Mesenchymal stem cell (in vitro differentiated cells and primary cell): ENCODE measurements at regions not wholly inside any gene's neighbourhood (a gene's known extent, or its start where the extent isn't known, plus 50 kb on each side); places are given as distances from the start of the nearest gene placed in this dataset.
"Not testable (repeated sequence)": the region's sequence is repeated elsewhere in the genome, so short reads cannot be mapped to it uniquely, and the experiment has no call there.

Experiments
- DNase-seq: peaks from one replicate; pipeline ENCODE4 v3.0.0-alpha.2; 2013
- H2AFZ ChIP-seq: one replicate; pipeline ENCODE4 v1.6.1; 2013; ENCODE audit warnings: low read depth, mild to moderate bottlenecking, control low read depth, inconsistent platforms, low read length, moderate library complexity
- H2AK5ac ChIP-seq: 2 replicates; pipeline ENCODE4 v1.6.1; 2013; ENCODE audit warnings: low read length, moderate library complexity, mild to moderate bottlenecking, inconsistent platforms; ENCODE audit not compliant: severe bottlenecking
- H2BK120ac ChIP-seq: one replicate; pipeline ENCODE4 v1.6.1; 2013; ENCODE audit warnings: low read depth, mild to moderate bottlenecking, inconsistent platforms, low read length, moderate library complexity
- H2BK12ac ChIP-seq, 2 experiments: one replicate each; pipeline ENCODE4 v1.6.1; 2013; ENCODE audit warnings: inconsistent platforms in 2 of 2, low read length in 2 of 2, mild to moderate bottlenecking in 2 of 2, moderate library complexity in 2 of 2, control low read depth in 1 of 2
- H2BK15ac ChIP-seq: one replicate; pipeline ENCODE4 v1.6.1; 2013; ENCODE audit warnings: mild to moderate bottlenecking, low read depth, inconsistent platforms; ENCODE audit not compliant: poor library complexity, severe bottlenecking
- H2BK5ac ChIP-seq: 2 replicates; pipeline ENCODE4 v1.6.1; 2013; ENCODE audit warnings: low read depth, mild to moderate bottlenecking, low read length, control low read depth, inconsistent platforms; ENCODE audit not compliant: poor library complexity, severe bottlenecking
- H3K14ac ChIP-seq, 2 experiments: one replicate each; pipeline ENCODE4 v1.6.1; 2013; ENCODE audit warnings: inconsistent platforms in 2 of 2, low read length in 2 of 2, control low read depth in 1 of 2, mild to moderate bottlenecking in 1 of 2, moderate library complexity in 1 of 2
- H3K18ac ChIP-seq, 2 experiments: one replicate each; pipeline ENCODE4 v1.6.1; 2013; ENCODE audit warnings: inconsistent platforms in 2 of 2, low read length in 2 of 2, control low read depth in 1 of 2, low read depth in 1 of 2, mild to moderate bottlenecking in 1 of 2
- H3K23ac ChIP-seq, 2 experiments: one replicate each; pipeline ENCODE4 v1.6.1; 2013; ENCODE audit warnings: inconsistent platforms in 2 of 2, low read length in 2 of 2, mild to moderate bottlenecking in 2 of 2, moderate library complexity in 2 of 2, control low read depth in 1 of 2
- H3K27ac ChIP-seq: 2 replicates; pipeline ENCODE4 v1.5.1; 2013; ENCODE audit warnings: mild to moderate bottlenecking, moderate library complexity, low read length, control low read depth, inconsistent platforms; ENCODE audit not compliant: poor library complexity, severe bottlenecking
- H3K27me3 ChIP-seq, 2 experiments: 2 replicates each; pipeline versions ENCODE4 v1.6.1 to v1.7.0; 2013; ENCODE audit warnings: low read length in 2 of 2, mild to moderate bottlenecking in 2 of 2, moderate library complexity in 2 of 2, control low read depth in 1 of 2, inconsistent platforms in 1 of 2; ENCODE audit not compliant: control insufficient read depth in 1 of 2, insufficient read depth in 1 of 2
- H3K36me3 ChIP-seq, 2 experiments: 2 replicates each; pipeline versions ENCODE4 v1.6.1 to v1.7.0; 2013; ENCODE audit warnings: low read length in 2 of 2, control low read depth in 1 of 2, inconsistent platforms in 1 of 2, low read depth in 1 of 2, mild to moderate bottlenecking in 1 of 2; ENCODE audit not compliant: insufficient read depth in 2 of 2, control insufficient read depth in 1 of 2
- H3K4ac ChIP-seq, 2 experiments: one replicate each; pipeline ENCODE4 v1.6.1; 2013; ENCODE audit warnings: inconsistent platforms in 2 of 2, low read length in 2 of 2, mild to moderate bottlenecking in 2 of 2, moderate library complexity in 2 of 2, control low read depth in 1 of 2, low read depth in 1 of 2
- H3K4me1 ChIP-seq: 2 replicates; pipeline ENCODE4 v1.6.1; 2013; ENCODE audit warnings: low read depth, low read length, control low read depth; ENCODE audit not compliant: control insufficient read depth, insufficient read depth
- H3K4me2 ChIP-seq: 2 replicates; pipeline ENCODE4 v1.6.1; 2013; ENCODE audit warnings: low read length, mild to moderate bottlenecking, inconsistent platforms; ENCODE audit not compliant: poor library complexity, severe bottlenecking
- H3K4me3 ChIP-seq, 2 experiments: 2 replicates each; pipeline versions ENCODE4 v1.5.1 to v1.7.0; 2013; ENCODE audit warnings: low read length in 2 of 2, mild to moderate bottlenecking in 2 of 2, control low read depth in 1 of 2, low read depth in 1 of 2; ENCODE audit not compliant: insufficient read depth in 1 of 2
- H3K79me1 ChIP-seq: replicated peaks from 2 replicates; pipeline ENCODE4 v1.6.1; 2013; ENCODE audit warnings: mild to moderate bottlenecking, control low read depth, low read length, inconsistent platforms; ENCODE audit not compliant: poor library complexity, severe bottlenecking
- H3K9ac ChIP-seq: 2 replicates; pipeline ENCODE4 v1.7.0; 2013; ENCODE audit warnings: mild to moderate bottlenecking, low read length, moderate library complexity
- H3K9me3 ChIP-seq: 2 replicates; pipeline ENCODE4 v1.7.0; 2013; ENCODE audit warnings: mild to moderate bottlenecking, low read length; ENCODE audit not compliant: control insufficient read depth
- H4K8ac ChIP-seq: one replicate; pipeline ENCODE4 v1.6.1; 2013; ENCODE audit warnings: inconsistent platforms, mild to moderate bottlenecking, low read length, moderate library complexity
- H4K91ac ChIP-seq: one replicate; pipeline ENCODE4 v1.6.1; 2013; ENCODE audit warnings: mild to moderate bottlenecking, low read length, inconsistent platforms
- WGBS: methylation state at CpG from one replicate; pipeline ENCODE4 v1.1.7; 2013; ENCODE audit warnings: mixed read lengths; 5-methylcytosine and 5-hydroxymethylcytosine counted together

DNA sequence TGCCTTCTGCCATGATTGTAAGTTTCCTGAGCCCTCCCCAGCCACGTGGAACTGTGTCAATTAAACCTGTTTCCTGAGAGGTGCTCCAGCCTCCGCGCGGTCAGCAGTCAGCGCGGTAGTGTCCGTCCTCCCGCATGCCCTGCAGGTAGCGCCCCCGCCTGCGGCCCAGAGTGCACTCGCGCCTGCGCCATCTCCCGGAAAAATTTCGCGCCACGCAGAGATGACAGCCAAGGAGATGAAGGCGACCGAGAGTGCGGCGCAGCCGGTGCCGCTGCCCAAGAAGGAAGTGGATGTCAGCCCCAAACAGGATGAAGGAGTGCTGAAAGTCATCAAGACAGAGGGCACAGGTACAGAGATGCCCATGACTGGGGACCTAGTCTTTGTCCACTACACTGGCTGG, 201.1 kb downstream of the SPATA31A6 start:
- H3K27ac ChIP-seq, H2BK5ac ChIP-seq, H2BK120ac ChIP-seq, H2AK5ac ChIP-seq, H3K4me1 ChIP-seq, H2BK12ac ChIP-seq, H2AFZ ChIP-seq, H4K8ac ChIP-seq, H3K14ac ChIP-seq, H3K4me3 ChIP-seq, DNase-seq, H3K36me3 ChIP-seq, H4K91ac ChIP-seq, H3K4me2 ChIP-seq, H3K79me1 ChIP-seq, H3K18ac ChIP-seq, H3K27me3 ChIP-seq, H3K23ac ChIP-seq, H3K9me3 ChIP-seq, H3K4ac ChIP-seq, H3K9ac ChIP-seq, H2BK15ac ChIP-seq: not testable (repeated sequence)
- 97% methylated on average over 24 of the region's 24 CpGs for WGBS

DNA sequence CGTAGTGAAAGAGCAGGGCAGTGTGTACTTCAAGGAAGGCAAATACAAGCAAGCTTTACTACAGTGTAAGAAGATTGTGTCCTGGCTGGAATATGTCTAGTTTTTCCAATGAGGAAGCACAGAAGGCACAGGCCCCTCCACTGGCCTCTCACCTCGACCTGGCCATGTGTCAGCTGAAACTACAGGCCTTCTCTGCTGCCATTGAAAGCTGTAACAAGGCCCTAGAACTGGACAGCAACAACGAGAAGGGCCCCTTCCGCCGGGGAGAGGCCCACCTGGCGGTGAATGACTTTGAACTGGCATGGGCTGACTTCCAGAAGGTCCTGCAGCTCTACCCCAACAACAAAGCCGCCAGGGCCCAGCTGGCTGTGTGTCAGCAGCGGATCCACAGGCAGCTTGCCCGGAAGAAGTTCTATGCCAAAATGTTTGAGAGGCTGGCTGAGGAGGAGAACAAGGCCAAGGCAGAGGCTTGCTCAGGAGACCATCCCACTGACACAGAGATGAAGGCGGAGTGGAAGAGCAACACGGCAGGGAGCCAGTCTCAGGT, 202.2 kb downstream of the SPATA31A6 start:
- H2AK5ac ChIP-seq, H4K8ac ChIP-seq, H2AFZ ChIP-seq, H2BK120ac ChIP-seq, H3K79me1 ChIP-seq, H3K4me2 ChIP-seq, H3K4ac ChIP-seq, DNase-seq, H2BK15ac ChIP-seq, H3K4me1 ChIP-seq, H3K9ac ChIP-seq, H3K36me3 ChIP-seq, H3K9me3 ChIP-seq, H2BK12ac ChIP-seq, H3K23ac ChIP-seq, H3K27ac ChIP-seq, H2BK5ac ChIP-seq, H3K4me3 ChIP-seq, H4K91ac ChIP-seq, H3K18ac ChIP-seq, H3K14ac ChIP-seq, H3K27me3 ChIP-seq: not testable (repeated sequence)
- 73% methylated on average over 6 of the region's 11 CpGs for WGBS

DNA sequence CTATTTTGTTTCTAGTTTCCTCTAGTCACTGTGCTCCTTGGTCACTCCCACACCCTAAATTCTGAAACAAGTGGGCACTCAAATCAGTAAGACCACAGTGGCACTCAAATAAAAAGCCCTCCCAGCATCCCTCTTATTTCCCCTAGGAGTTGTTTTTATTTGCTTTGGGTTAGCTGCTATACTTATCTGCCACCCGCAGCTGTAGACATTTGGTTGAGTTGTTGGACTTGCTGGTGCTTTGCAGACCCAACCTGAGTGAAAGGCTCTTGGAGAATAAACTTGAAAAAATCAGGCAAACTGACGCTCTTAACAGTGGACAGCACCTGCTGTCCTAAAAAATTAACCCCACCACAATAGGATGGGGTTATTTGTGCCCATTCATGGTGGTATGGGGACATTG, 203.0 kb downstream of the SPATA31A6 start:
- no peaks in the 10 kb centered on the region for H3K27me3 ChIP-seq
- WGBS = 64% methylated on average over 2 of the region's 2 CpGs
- no peaks in the 10 kb centered on the region for H3K36me3 ChIP-seq
- no peak overlapping the region for H3K23ac ChIP-seq
- no peak overlapping the region for H3K27ac ChIP-seq
- no peak overlapping the region for H4K91ac ChIP-seq
- H3K4me3 ChIP-seq = no peak overlapping the region
- H2AFZ ChIP-seq = no peak overlapping the region
- no peak overlapping the region for H3K4me2 ChIP-seq
- no peaks in the 10 kb centered on the region for H3K9me3 ChIP-seq
- no peak overlapping the region for H3K18ac ChIP-seq
- no peak overlapping the region for H2BK15ac ChIP-seq
- no peak overlapping the region for H3K4ac ChIP-seq
- no peak overlapping the region for H2BK120ac ChIP-seq
- H2BK12ac ChIP-seq = no peak overlapping the region
- H2BK5ac ChIP-seq = no peak overlapping the region
- no peak overlapping the region for H3K9ac ChIP-seq
- DNase-seq = no peak
- no peaks in the 10 kb centered on the region for H3K4me1 ChIP-seq
- H3K79me1 ChIP-seq = no peaks in the 10 kb centered on the region
- no peak overlapping the region for H4K8ac ChIP-seq
- H3K14ac ChIP-seq = no peak overlapping the region
- H2AK5ac ChIP-seq = no peak overlapping the region

DNA sequence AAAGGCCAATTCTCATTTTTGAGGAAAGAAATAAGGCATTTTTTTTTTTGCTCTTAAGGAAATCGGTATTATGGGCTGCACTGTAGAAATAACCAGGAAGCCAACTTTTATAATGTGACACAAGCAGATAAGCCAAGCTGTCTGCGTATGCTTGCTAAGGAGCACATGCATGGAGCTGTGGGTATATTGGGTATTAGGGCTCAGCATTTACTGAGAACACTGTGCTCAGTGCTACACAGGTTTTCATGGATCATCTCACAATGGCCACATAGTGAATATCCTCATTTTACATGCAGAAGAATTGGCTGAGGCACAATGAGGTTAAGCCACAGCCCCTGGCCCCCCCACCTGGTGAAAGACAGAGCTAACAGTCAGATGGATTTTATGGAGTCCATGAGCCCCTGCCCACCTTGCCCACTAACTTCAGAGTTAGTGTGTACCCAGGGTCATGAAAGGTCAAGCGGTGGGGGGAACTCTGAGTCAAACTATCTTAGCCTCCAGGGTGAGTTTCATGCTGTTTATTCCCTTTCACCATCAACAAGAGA, 204.8 kb downstream of the SPATA31A6 start:
- Histone ChIP-seq H2BK12ac (no peak overlapping the region), H2AFZ (no peak overlapping the region), H2BK15ac (no peak overlapping the region), H3K18ac (no peak overlapping the region), H3K4me1 (no peaks in the 10 kb centered on the region), H4K91ac (no peak overlapping the region), H3K79me1 (no peaks in the 10 kb centered on the region), H2BK5ac (no peak overlapping the region), H3K27me3 (no peaks in the 10 kb centered on the region), H3K4me3 (no peak overlapping the region), H3K9ac (no peak overlapping the region), H4K8ac (no peak overlapping the region), H2AK5ac (no peak overlapping the region), H3K23ac (no peak overlapping the region), H3K27ac (no peak overlapping the region), H3K4me2 (no peak overlapping the region), H3K4ac (no peak overlapping the region), H3K36me3 (no peaks in the 10 kb centered on the region), H3K14ac (no peak overlapping the region), H3K9me3 (no peaks in the 10 kb centered on the region), H2BK120ac (no peak overlapping the region)
- DNase-seq = no peak
- 86% methylated on average over 3 of the region's 3 CpGs for WGBS
